ENCODE measurements at regions not wholly inside any gene's neighbourhood (a gene's known extent, or its start where the extent isn't known, plus 50 kb on each side); places are given as distances from the start of the nearest gene placed in this dataset.

GRCh38 chr22:48478124-48478523 lies 1349.5 kb downstream of the BRD1 start:
- no peak for TF ChIP-seq EP300 (IDR thresholded peaks at IDR 0.05)
- no peak for TF ChIP-seq CTCF (IDR thresholded peaks at IDR 0.05)
- no peak for TF ChIP-seq POLR2A (IDR thresholded peaks at IDR 0.05)
- no peak for DNase-seq
- Histone ChIP-seq H3K4me1 (ENCODE audit: insufficient read depth) (peaks cover 7% of the 10 kb centered on the region), H3K36me3 (no peaks in the 10 kb centered on the region), H3K27ac (no peak overlapping the region), H3K4me3 (no peak overlapping the region), H3K9me3 (no peaks in the 10 kb centered on the region), H3K27me3 (no peaks in the 10 kb centered on the region)
- intact Hi-C loops (cut with DNase I) = no loop called here
- 88 to 92% (median 90%) methylated on average over 11 of the region's 11 CpGs for WGBS, 3 donors

GRCh38 chr22:48477031-48477721 lies 1350.5 kb downstream of the BRD1 start:
- H3K4me3 ChIP-seq = no peak overlapping the region
- WGBS, 3 donors = 44 to 60% (median 44%) methylated on average over 22 of the region's 22 CpGs
- no peaks in the 10 kb centered on the region for H3K36me3 ChIP-seq
- DNase-seq = peak in 2 of 5 donors; percentile 46 to 61
- H3K27me3 ChIP-seq = no peaks in the 10 kb centered on the region
- TF ChIP-seq POLR2A (IDR thresholded peaks at IDR 0.05) = no peak
- TF ChIP-seq CTCF (IDR thresholded peaks at IDR 0.05) = no peak
- no peak for TF ChIP-seq EP300 (IDR thresholded peaks at IDR 0.05)
- no peaks in the 10 kb centered on the region for H3K9me3 ChIP-seq
- intact Hi-C loops (cut with DNase I) = no loop called here
- no peak overlapping the region for H3K27ac ChIP-seq
- peaks cover 7% of the 10 kb centered on the region for H3K4me1 ChIP-seq (ENCODE audit: insufficient read depth)

- peaks cover 7% of the 10 kb centered on the region for H3K4me1 ChIP-seq (ENCODE audit: insufficient read depth)
- 94 to 100% (median 95%) methylated on average over 5 of the region's 5 CpGs for WGBS, 3 donors
- H3K9me3 ChIP-seq = no peaks in the 10 kb centered on the region
- no peaks in the 10 kb centered on the region for H3K27me3 ChIP-seq
- DNase-seq = no peak
- intact Hi-C loops (cut with DNase I) = no loop called here
- TF ChIP-seq POLR2A (IDR thresholded peaks at IDR 0.05) (no peak), CTCF (IDR thresholded peaks at IDR 0.05) (no peak), EP300 (IDR thresholded peaks at IDR 0.05) (no peak)
- no peak overlapping the region for H3K27ac ChIP-seq
- no peak overlapping the region for H3K4me3 ChIP-seq
- H3K36me3 ChIP-seq = no peaks in the 10 kb centered on the region
Measured at GRCh38 chr22:48476577-48476976, 1351.1 kb downstream of the BRD1 start.

GRCh38 chr22:48475661-48476345 lies 1351.9 kb downstream of the BRD1 start:
- DNase-seq = no peak
- intact Hi-C loops (cut with DNase I) = no loop called here
- Histone ChIP-seq H3K27me3 (no peaks in the 10 kb centered on the region), H3K4me3 (no peak overlapping the region), H3K27ac (no peak overlapping the region), H3K36me3 (no peaks in the 10 kb centered on the region), H3K9me3 (no peaks in the 10 kb centered on the region), H3K4me1 (ENCODE audit: insufficient read depth) (peaks cover 7% of the 10 kb centered on the region)
- WGBS, 3 donors = 90 to 94% (median 92%) methylated on average over 15 of the region's 15 CpGs
- TF ChIP-seq POLR2A (IDR thresholded peaks at IDR 0.05) (no peak), CTCF (IDR thresholded peaks at IDR 0.05) (no peak), EP300 (IDR thresholded peaks at IDR 0.05) (no peak)
